GM19025 (cell line): ENCODE measurements at regions not wholly inside any gene's neighbourhood (a gene's known extent, or its start where the extent isn't known, plus 50 kb on each side); places are given as distances from the start of the nearest gene placed in this dataset.
"Not testable (repeated sequence)": the region's sequence is repeated elsewhere in the genome, so short reads cannot be mapped to it uniquely, and the experiment has no call there.

ENCODE experiments used
- ATAC-seq: cut with Tn5 transposase; IDR thresholded peaks from one replicate; pipeline ENCODE4 v1.9.1; 2021; ENCODE audit warnings: mild to moderate bottlenecking, low read depth, moderate library complexity; ENCODE audit not compliant: unreplicated experiment

GRCh38 chr9:82424599-82425120, 436.1 kb downstream of the SPATA31D1 start:
- no peak for ATAC-seq

GRCh38 chr9:82431121-82431520, 442.5 kb downstream of the SPATA31D1 start:
- ATAC-seq: no peak

- not testable (repeated sequence) for ATAC-seq
These were observed 444.8 kb downstream of the SPATA31D1 start for GRCh38 chr9:82433290-82433931.

GRCh38 chr9:82436475-82436874, 447.9 kb downstream of the SPATA31D1 start:
- no peak for ATAC-seq

GRCh38 chr9:82437183-82437582, 448.6 kb downstream of the SPATA31D1 start:
- ATAC-seq: not testable (repeated sequence)

GRCh38 chr9:82438581-82438980, 450.0 kb downstream of the SPATA31D1 start:
- ATAC-seq: no peak

- ATAC-seq: no peak
These were observed 454.7 kb downstream of the SPATA31D1 start for GRCh38 chr9:82443312-82443711.

- no peak for ATAC-seq
These were observed 457.0 kb downstream of the SPATA31D1 start for GRCh38 chr9:82445556-82445955.

- no peak for ATAC-seq
These were observed 458.8 kb downstream of the SPATA31D1 start for GRCh38 chr9:82447343-82447742.

- no peak for ATAC-seq
These were observed 461.4 kb downstream of the SPATA31D1 start for GRCh38 chr9:82449986-82450385.

- no peak for ATAC-seq
These were observed 466.1 kb downstream of the SPATA31D1 start for GRCh38 chr9:82454509-82455190.

GRCh38 chr9:82456642-82457041, 468.1 kb downstream of the SPATA31D1 start:
- no peak for ATAC-seq

- no peak for ATAC-seq
These were observed 468.7 kb downstream of the SPATA31D1 start for GRCh38 chr9:82457298-82457697.

GRCh38 chr9:82457891-82458290, 469.3 kb downstream of the SPATA31D1 start:
- ATAC-seq: no peak

GRCh38 chr9:82458296-82458695, 469.7 kb downstream of the SPATA31D1 start:
- no peak for ATAC-seq

- no peak for ATAC-seq
These were observed 478.2 kb downstream of the SPATA31D1 start for GRCh38 chr9:82466616-82467260.

GRCh38 chr9:82467436-82467835, 478.9 kb downstream of the SPATA31D1 start:
- ATAC-seq: no peak

- ATAC-seq: no peak
These were observed 485.7 kb downstream of the SPATA31D1 start for GRCh38 chr9:82474235-82474634.

GRCh38 chr9:82475584-82476301, 487.2 kb downstream of the SPATA31D1 start:
- no peak for ATAC-seq

GRCh38 chr9:82480921-82481320, 492.3 kb downstream of the SPATA31D1 start:
- no peak for ATAC-seq

- no peak for ATAC-seq
These were observed 499.4 kb downstream of the SPATA31D1 start for GRCh38 chr9:82487935-82488312.
